Esophagus squamous epithelium (tissue), 4 donors: ENCODE measurements at regions not wholly inside any gene's neighbourhood (a gene's known extent, or its start where the extent isn't known, plus 50 kb on each side); places are given as distances from the start of the nearest gene placed in this dataset.

ENCODE experiments used
- CTCF ChIP-seq, 6 experiments: fragments of 450-650 bp in 4 of 6; fragments of 200-600 bp in 2 of 6; sonication (generic) in 2 of 6; IDR thresholded peaks; one replicate each; pipeline ENCODE4 v1.5.1; 2016 to 2019; ENCODE audit warnings: antibody characterized with exemption in 6 of 6, mild to moderate bottlenecking in 4 of 6, moderate library complexity in 4 of 6
- POLR2A ChIP-seq, 4 donors: fragments of 450-650 bp; IDR thresholded peaks; one replicate each; pipeline ENCODE4 v1.6.1; 2017; ENCODE audit warnings: antibody characterized with exemption in 4 of 4, mild to moderate bottlenecking in 4 of 4, moderate library complexity in 3 of 4

GRCh38 chr1:177426497-177426896, 255.7 kb downstream of the BRINP2 start:
- TF ChIP-seq CTCF (IDR thresholded peaks at IDR 0.05) (no peak), POLR2A (IDR thresholded peaks at IDR 0.05) (no peak)
